Adrenal gland (tissue), 5 donors: ENCODE measurements at regions not wholly inside any gene's neighbourhood (a gene's known extent, or its start where the extent isn't known, plus 50 kb on each side); places are given as distances from the start of the nearest gene placed in this dataset.

Experiments used
- POLR2A ChIP-seq, 2 donors: fragments of 450-650 bp; IDR thresholded peaks; one replicate each; pipeline ENCODE4 v1.6.1; 2017; ENCODE audit warnings: antibody characterized with exemption in 2 of 2, mild to moderate bottlenecking in 2 of 2, moderate library complexity in 1 of 2
- TF ChIP-seq, protein P1 (sequence below), 6 experiments: fragments of 450-650 bp in 4 of 6; fragments of 200-600 bp in 2 of 6; sonication (generic) in 1 of 6; IDR thresholded peaks; 1 replicate in 5 of 6; 2 replicates in 1 of 6; pipeline versions ENCODE4 v1.5.1 to v1.8.0; 2016 to 2021; ENCODE audit warnings: antibody characterized with exemption in 6 of 6, mild to moderate bottlenecking in 2 of 6, moderate library complexity in 1 of 6
- donor health status: DM: no; HTN: no; CAD: no.

DNA sequence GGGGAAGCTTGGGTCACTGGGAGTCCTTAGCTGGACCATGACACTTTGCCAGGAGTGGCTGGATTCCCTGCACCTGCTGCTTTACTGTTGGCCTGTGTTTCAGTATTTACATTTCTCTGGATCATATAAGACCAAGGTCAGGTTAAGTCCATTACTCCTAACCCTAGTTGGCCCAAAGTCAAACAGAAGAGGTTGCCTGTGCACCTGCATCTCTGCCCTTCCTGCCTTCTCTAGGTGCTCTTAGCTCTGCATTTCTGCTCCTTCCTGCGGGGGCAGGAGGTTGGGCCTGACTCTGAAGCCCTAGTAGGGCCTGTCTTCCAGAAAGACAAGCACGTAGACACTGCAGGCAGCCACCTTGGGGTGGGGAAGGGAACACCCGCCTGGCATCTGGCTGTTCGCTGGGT, 124.3 kb downstream of the RPLP1 start:
- TF ChIP-seq, protein P1, sequence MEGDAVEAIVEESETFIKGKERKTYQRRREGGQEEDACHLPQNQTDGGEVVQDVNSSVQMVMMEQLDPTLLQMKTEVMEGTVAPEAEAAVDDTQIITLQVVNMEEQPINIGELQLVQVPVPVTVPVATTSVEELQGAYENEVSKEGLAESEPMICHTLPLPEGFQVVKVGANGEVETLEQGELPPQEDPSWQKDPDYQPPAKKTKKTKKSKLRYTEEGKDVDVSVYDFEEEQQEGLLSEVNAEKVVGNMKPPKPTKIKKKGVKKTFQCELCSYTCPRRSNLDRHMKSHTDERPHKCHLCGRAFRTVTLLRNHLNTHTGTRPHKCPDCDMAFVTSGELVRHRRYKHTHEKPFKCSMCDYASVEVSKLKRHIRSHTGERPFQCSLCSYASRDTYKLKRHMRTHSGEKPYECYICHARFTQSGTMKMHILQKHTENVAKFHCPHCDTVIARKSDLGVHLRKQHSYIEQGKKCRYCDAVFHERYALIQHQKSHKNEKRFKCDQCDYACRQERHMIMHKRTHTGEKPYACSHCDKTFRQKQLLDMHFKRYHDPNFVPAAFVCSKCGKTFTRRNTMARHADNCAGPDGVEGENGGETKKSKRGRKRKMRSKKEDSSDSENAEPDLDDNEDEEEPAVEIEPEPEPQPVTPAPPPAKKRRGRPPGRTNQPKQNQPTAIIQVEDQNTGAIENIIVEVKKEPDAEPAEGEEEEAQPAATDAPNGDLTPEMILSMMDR (IDR thresholded peaks at IDR 0.05), result no peak
- no peak for TF ChIP-seq POLR2A (IDR thresholded peaks at IDR 0.05)
